OCI-LY7 (cell line): ENCODE measurements at regions not wholly inside any gene's neighbourhood (a gene's known extent, or its start where the extent isn't known, plus 50 kb on each side); places are given as distances from the start of the nearest gene placed in this dataset.

Experiments used
- BruUV-seq: library from RNA; stranded (reverse); fragments of 400-500 nt; replicated peaks from 2 replicates; lab custom pipeline; 2021; lab: Mats Ljungman, UMichigan
- CTCF ChIA-PET: fragments of 300-600 bp; sonication (Branson Sonifier 250); formaldehyde crosslinking; loops from one replicate; lab custom pipeline; 2022; ENCODE audit warnings: antibody characterized with exemption; ENCODE audit not compliant: unreplicated experiment; lab: Charles Lee
- POLR2A ChIA-PET: fragments of 300-600 bp; sonication (Branson Sonifier 250); formaldehyde crosslinking; loops from one replicate; lab custom pipeline; 2022; ENCODE audit warnings: antibody characterized with exemption; lab: Charles Lee
- DNase-seq: peaks from one replicate; pipeline ENCODE4 v3.0.0-alpha.2; 2015; ENCODE audit warnings: low spot score
- H2AFZ ChIP-seq: fragments of 200-600 bp; sonication (generic), shearing (Covaris generic); 2 replicates; pipeline ENCODE4 v1.6.1; 2014; ENCODE audit warnings: mild to moderate bottlenecking, antibody characterized with exemption, low read length, moderate library complexity
- H3K27ac ChIP-seq: fragments of 200-600 bp; sonication (generic); 2 replicates; pipeline ENCODE4 v1.5.1; 2014; ENCODE audit warnings: mixed run types, low read depth, mild to moderate bottlenecking, moderate library complexity, low read length, inconsistent platforms; ENCODE audit not compliant: poor library complexity, severe bottlenecking
- H3K36me3 ChIP-seq: fragments of 200-600 bp; sonication (generic); 2 replicates; pipeline ENCODE4 v1.6.1; 2014; ENCODE audit warnings: mild to moderate bottlenecking, antibody characterized with exemption, low read length, moderate library complexity, mixed read lengths; ENCODE audit not compliant: insufficient read depth
- H3K4me1 ChIP-seq: fragments of 200-600 bp; sonication (generic); 2 replicates; pipeline ENCODE4 v1.5.1; 2014; ENCODE audit warnings: mild to moderate bottlenecking, low read length; ENCODE audit not compliant: insufficient read depth, poor library complexity, severe bottlenecking
- H3K4me2 ChIP-seq: fragments of 200-600 bp; sonication (generic); 2 replicates; pipeline ENCODE4 v1.6.1; 2014; ENCODE audit warnings: mild to moderate bottlenecking, low read length
- H3K4me3 ChIP-seq: fragments of 200-600 bp; sonication (generic); 2 replicates; pipeline ENCODE4 v1.5.1; 2014; ENCODE audit warnings: mild to moderate bottlenecking, low read depth, low read length; ENCODE audit not compliant: poor library complexity, severe bottlenecking
- H3K79me2 ChIP-seq: fragments of 200-600 bp; sonication (generic); 2 replicates; pipeline ENCODE4 v1.6.1; 2016; ENCODE audit warnings: low read depth, mild to moderate bottlenecking, low read length, moderate library complexity, mixed read lengths; ENCODE audit not compliant: insufficient read depth
- H3K9me2 ChIP-seq: fragments of 200-600 bp; sonication (generic); 2 replicates; pipeline ENCODE4 v1.6.1; 2016; ENCODE audit warnings: mild to moderate bottlenecking, low read length, mixed read lengths; ENCODE audit not compliant: insufficient read depth
- H3K9me3 ChIP-seq: fragments of 200-600 bp; sonication (generic); 2 replicates; pipeline ENCODE4 v1.6.1; 2014; ENCODE audit warnings: mild to moderate bottlenecking, mixed run types, low read length, mixed read lengths
- H4K20me1 ChIP-seq: fragments of 200-600 bp; sonication (generic); 2 replicates; pipeline ENCODE4 v1.6.1; 2014; ENCODE audit warnings: mild to moderate bottlenecking, antibody characterized with exemption, low read length, moderate library complexity, mixed read lengths; ENCODE audit not compliant: insufficient read depth
- EZH2phosphoT487 ChIP-seq: fragments of 200-600 bp; sonication (generic); IDR thresholded peaks from 2 replicates; pipeline ENCODE4 v1.6.1; 2018; ENCODE audit warnings: low read depth, borderline replicate concordance, mild to moderate bottlenecking, mixed run types, antibody characterized with exemption, low read length, moderate library complexity, mixed read lengths
- intact Hi-C: fragments of 100-400 bp; cut with micrococcal nuclease; formaldehyde crosslinking; loops from one replicate; pipeline ENCODE4 v1.10.0; 2022; ENCODE audit not compliant: unreplicated experiment
- TF ChIP-seq, protein P1 (sequence below): fragments of 200-600 bp; sonication (generic); conservative IDR thresholded peaks from 2 replicates; pipeline ENCODE4 v1.5.1; 2014; ENCODE audit warnings: mild to moderate bottlenecking, antibody characterized with exemption, low read length, moderate library complexity, mixed read lengths

GRCh38 chr6:18533793-18534192, 146.6 kb downstream of the RNF144B start:
- no peak for TF ChIP-seq EZH2phosphoT487
- TF ChIP-seq, protein P1, sequence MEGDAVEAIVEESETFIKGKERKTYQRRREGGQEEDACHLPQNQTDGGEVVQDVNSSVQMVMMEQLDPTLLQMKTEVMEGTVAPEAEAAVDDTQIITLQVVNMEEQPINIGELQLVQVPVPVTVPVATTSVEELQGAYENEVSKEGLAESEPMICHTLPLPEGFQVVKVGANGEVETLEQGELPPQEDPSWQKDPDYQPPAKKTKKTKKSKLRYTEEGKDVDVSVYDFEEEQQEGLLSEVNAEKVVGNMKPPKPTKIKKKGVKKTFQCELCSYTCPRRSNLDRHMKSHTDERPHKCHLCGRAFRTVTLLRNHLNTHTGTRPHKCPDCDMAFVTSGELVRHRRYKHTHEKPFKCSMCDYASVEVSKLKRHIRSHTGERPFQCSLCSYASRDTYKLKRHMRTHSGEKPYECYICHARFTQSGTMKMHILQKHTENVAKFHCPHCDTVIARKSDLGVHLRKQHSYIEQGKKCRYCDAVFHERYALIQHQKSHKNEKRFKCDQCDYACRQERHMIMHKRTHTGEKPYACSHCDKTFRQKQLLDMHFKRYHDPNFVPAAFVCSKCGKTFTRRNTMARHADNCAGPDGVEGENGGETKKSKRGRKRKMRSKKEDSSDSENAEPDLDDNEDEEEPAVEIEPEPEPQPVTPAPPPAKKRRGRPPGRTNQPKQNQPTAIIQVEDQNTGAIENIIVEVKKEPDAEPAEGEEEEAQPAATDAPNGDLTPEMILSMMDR = no peak
- Histone ChIP-seq H3K4me3 (no peak overlapping the region), H3K9me2 (no peaks in the 10 kb centered on the region), H3K4me1 (no peaks in the 10 kb centered on the region), H3K36me3 (no peaks in the 10 kb centered on the region), H3K4me2 (no peak overlapping the region), H2AFZ (no peak overlapping the region), H3K27ac (no peak overlapping the region), H4K20me1 (no peaks in the 10 kb centered on the region), H3K9me3 (no peaks in the 10 kb centered on the region), H3K79me2 (no peaks in the 10 kb centered on the region)
- no peak for DNase-seq
- BruUV-seq = no TSS peak
- ChIA-PET POLR2A (no interaction called here), CTCF (no interaction called here)
- intact Hi-C loops = no loop called here

DNA sequence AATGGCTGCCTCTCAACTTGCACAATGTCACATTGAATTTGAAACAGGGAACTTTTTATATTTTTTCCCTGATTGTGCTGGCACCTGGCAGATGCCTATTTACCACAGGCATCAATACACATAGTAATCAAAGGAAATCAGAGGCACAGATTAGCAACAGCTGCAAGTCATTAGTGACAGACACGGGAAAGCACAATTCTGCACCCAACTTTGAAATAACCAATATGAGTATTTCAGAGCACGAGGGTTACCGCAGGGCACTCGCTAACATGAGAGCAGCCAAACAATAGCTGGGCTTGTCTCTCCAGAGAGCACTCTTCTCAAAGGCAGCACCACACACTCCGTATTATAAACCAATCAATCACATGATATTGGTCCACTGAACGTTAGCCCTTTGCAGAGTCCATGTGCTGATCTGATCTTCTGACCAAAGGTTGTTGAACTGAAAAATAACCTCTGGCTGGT, 149.5 kb downstream of the RNF144B start:
- H3K79me2 ChIP-seq = no peaks in the 10 kb centered on the region
- H2AFZ ChIP-seq = no peak overlapping the region
- no peak overlapping the region for H3K4me3 ChIP-seq
- no peaks in the 10 kb centered on the region for H3K36me3 ChIP-seq
- no TSS peak for BruUV-seq
- H3K4me1 ChIP-seq = no peaks in the 10 kb centered on the region
- DNase-seq = no peak
- H4K20me1 ChIP-seq = no peaks in the 10 kb centered on the region
- no peak for TF ChIP-seq EZH2phosphoT487
- TF ChIP-seq, protein P1 = no peak
- CTCF ChIA-PET = no interaction called here
- POLR2A ChIA-PET = interaction anchor here (1.1 kb wide), 1 partner anchor 199 kb away, joined by 5 read pairs; no protein-coding TSS in a partner anchor
- no peak overlapping the region for H3K4me2 ChIP-seq
- H3K27ac ChIP-seq = no peak overlapping the region
- no peaks in the 10 kb centered on the region for H3K9me3 ChIP-seq
- intact Hi-C loops = no loop called here
- H3K9me2 ChIP-seq = no peaks in the 10 kb centered on the region

- H2AFZ ChIP-seq = no peak overlapping the region
- no peak for TF ChIP-seq EZH2phosphoT487
- TF ChIP-seq, protein P1 = no peak
- no peak overlapping the region for H3K27ac ChIP-seq
- ChIA-PET POLR2A (no interaction called here), CTCF (no interaction called here)
- no peaks in the 10 kb centered on the region for H4K20me1 ChIP-seq
- no TSS peak for BruUV-seq
- no peak overlapping the region for H3K4me2 ChIP-seq
- no peaks in the 10 kb centered on the region for H3K36me3 ChIP-seq
- intact Hi-C loops = no loop called here
- H3K9me3 ChIP-seq = no peaks in the 10 kb centered on the region
- DNase-seq = no peak
- H3K9me2 ChIP-seq = no peaks in the 10 kb centered on the region
- H3K4me3 ChIP-seq = no peak overlapping the region
- H3K4me1 ChIP-seq = no peaks in the 10 kb centered on the region
- H3K79me2 ChIP-seq = no peaks in the 10 kb centered on the region
Observed at GRCh38 chr6:18538315-18538714, 151.2 kb downstream of the RNF144B start.
